ENCODE measurements at regions not wholly inside any gene's neighbourhood (a gene's known extent, or its start where the extent isn't known, plus 50 kb on each side); places are given as distances from the start of the nearest gene placed in this dataset.
"Not testable (repeated sequence)": the region's sequence is repeated elsewhere in the genome, so short reads cannot be mapped to it uniquely, and the experiment has no call there.

DNA sequence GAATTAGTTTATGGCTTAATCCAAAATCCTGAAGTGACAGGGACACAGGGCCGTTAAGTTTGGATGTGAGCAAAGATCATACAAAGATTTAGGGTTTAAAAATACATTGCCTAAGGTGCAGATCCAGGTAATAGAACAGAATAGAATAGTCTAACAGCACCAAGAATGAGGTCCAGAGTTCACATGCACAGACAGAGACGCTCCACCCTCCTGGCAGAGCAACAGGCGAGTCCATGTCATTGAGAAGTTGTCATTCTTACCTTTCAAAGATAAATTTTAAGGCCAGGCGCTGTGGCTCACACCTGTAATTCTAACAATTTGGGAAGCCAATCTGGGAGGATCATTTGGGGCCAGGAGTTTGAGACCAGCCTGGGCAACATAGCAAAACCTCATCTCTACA, 209.1 kb upstream of the AUTS2 start:
- H3K4me3 ChIP-seq (ENCODE audit: insufficient read depth, low read depth, low read length), result no peak overlapping the region
- H3K27me3 ChIP-seq (ENCODE audit: control insufficient read depth, insufficient read depth, low read length), result no peaks in the 10 kb centered on the region
- no peaks in the 10 kb centered on the region for H3K36me3 ChIP-seq (replicated peaks; ENCODE audit: control insufficient read depth, insufficient read depth, low read length)
- no peak for DNase-seq

- H3K27me3 ChIP-seq (ENCODE audit: control insufficient read depth, insufficient read depth, low read length); DNase-seq; H3K36me3 ChIP-seq (replicated peaks; ENCODE audit: control insufficient read depth, insufficient read depth, low read length); H3K4me3 ChIP-seq (ENCODE audit: insufficient read depth, low read depth, low read length): not testable (repeated sequence)
Measured at GRCh38 chr7:69393912-69394311, 204.4 kb upstream of the AUTS2 start.

- Histone ChIP-seq H3K27me3 (ENCODE audit: control insufficient read depth, insufficient read depth, low read length) (no peaks in the 10 kb centered on the region), H3K36me3 (replicated peaks; ENCODE audit: control insufficient read depth, insufficient read depth, low read length) (no peaks in the 10 kb centered on the region), H3K4me3 (ENCODE audit: insufficient read depth, low read depth, low read length) (no peak overlapping the region)
- no peak for DNase-seq
Measured at GRCh38 chr7:69395061-69395714, 203.1 kb upstream of the AUTS2 start.

DNA sequence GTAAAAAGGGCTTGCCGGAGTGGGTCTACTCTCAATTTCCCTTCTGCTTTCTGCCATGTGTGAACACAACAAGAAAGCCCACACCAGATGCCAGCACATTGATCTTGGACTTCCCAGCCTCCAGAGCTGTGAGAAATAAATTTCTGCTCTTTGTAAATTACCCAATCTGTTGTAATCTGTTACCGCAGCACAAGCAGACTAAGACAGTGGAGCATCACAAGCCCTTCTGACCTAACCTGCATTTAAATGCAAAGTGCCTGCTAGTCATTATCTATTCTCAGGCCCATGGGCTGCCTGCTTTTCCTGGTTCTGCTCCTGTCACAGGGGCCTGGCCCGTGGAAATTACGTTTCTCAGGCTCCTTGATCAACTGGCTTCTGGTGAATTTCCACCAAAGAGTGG, 199.3 kb upstream of the AUTS2 start:
- no peak for DNase-seq
- Histone ChIP-seq H3K36me3 (replicated peaks; ENCODE audit: control insufficient read depth, insufficient read depth, low read length) (no peaks in the 10 kb centered on the region), H3K4me3 (ENCODE audit: insufficient read depth, low read depth, low read length) (no peak overlapping the region), H3K27me3 (ENCODE audit: control insufficient read depth, insufficient read depth, low read length) (no peaks in the 10 kb centered on the region)

DNA sequence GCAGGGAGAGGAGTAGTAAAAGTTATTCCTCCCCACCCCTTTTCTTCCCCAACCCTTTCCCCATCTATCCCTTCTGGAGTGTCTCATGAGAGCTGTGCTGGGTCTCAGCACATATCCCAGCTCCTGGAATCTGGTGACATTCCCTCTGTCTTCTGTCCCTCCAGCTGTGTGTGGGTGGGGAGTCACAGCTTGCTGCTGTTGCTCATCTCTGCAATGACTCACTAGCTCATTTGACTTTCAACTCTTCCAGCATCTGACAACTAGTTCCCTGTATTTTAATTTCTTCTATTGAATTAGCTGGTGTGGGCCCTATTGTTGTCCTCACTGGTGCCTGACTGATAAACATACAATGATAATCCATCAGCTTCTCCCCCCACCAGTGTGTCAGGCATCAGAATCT, 198.9 kb upstream of the AUTS2 start:
- H3K4me3 ChIP-seq (ENCODE audit: insufficient read depth, low read depth, low read length), result no peak overlapping the region
- DNase-seq, result peak; percentile 67
- no peaks in the 10 kb centered on the region for H3K36me3 ChIP-seq (replicated peaks; ENCODE audit: control insufficient read depth, insufficient read depth, low read length)
- no peaks in the 10 kb centered on the region for H3K27me3 ChIP-seq (ENCODE audit: control insufficient read depth, insufficient read depth, low read length)

DNA sequence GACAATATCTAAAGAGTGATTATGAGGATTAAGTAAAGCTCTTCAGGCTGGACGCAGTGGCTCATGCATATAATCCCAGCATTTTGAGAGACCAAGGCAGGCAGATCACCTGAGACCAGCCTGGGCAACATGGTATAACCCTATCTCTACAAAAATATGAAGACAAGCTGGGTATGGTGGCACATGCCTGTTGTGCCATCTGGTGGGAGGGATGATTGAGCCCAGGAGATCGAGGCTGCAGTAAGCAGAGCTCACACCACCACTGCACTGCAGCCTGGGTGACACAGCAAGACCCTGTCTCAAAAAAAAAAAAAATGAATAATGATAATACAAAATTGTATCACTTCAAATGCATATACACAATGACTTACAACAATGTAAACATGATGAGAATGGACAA, 195.6 kb upstream of the AUTS2 start:
- Histone ChIP-seq H3K27me3 (ENCODE audit: control insufficient read depth, insufficient read depth, low read length) (no peaks in the 10 kb centered on the region), H3K4me3 (ENCODE audit: insufficient read depth, low read depth, low read length) (no peak overlapping the region), H3K36me3 (replicated peaks; ENCODE audit: control insufficient read depth, insufficient read depth, low read length) (no peaks in the 10 kb centered on the region)
- DNase-seq, result no peak

- Histone ChIP-seq H3K4me3 (ENCODE audit: insufficient read depth, low read depth, low read length) (no peak overlapping the region), H3K36me3 (replicated peaks; ENCODE audit: control insufficient read depth, insufficient read depth, low read length) (no peaks in the 10 kb centered on the region), H3K27me3 (ENCODE audit: control insufficient read depth, insufficient read depth, low read length) (no peaks in the 10 kb centered on the region)
- DNase-seq, result peak; percentile 75
Measured at GRCh38 chr7:69403169-69403568, 195.1 kb upstream of the AUTS2 start.

- Histone ChIP-seq H3K27me3 (ENCODE audit: control insufficient read depth, insufficient read depth, low read length) (no peaks in the 10 kb centered on the region), H3K4me3 (ENCODE audit: insufficient read depth, low read depth, low read length) (no peak overlapping the region), H3K36me3 (replicated peaks; ENCODE audit: control insufficient read depth, insufficient read depth, low read length) (no peaks in the 10 kb centered on the region)
- DNase-seq, result no peak
Measured at GRCh38 chr7:69411018-69411417, 187.3 kb upstream of the AUTS2 start.

GRCh38 chr7:69411466-69411865, 186.8 kb upstream of the AUTS2 start:
- no peak for DNase-seq
- Histone ChIP-seq H3K36me3 (replicated peaks; ENCODE audit: control insufficient read depth, insufficient read depth, low read length) (no peaks in the 10 kb centered on the region), H3K27me3 (ENCODE audit: control insufficient read depth, insufficient read depth, low read length) (no peaks in the 10 kb centered on the region), H3K4me3 (ENCODE audit: insufficient read depth, low read depth, low read length) (no peak overlapping the region)

GRCh38 chr7:69412331-69413146, 185.7 kb upstream of the AUTS2 start:
- H3K4me3 ChIP-seq (ENCODE audit: insufficient read depth, low read depth, low read length), result no peak overlapping the region
- H3K27me3 ChIP-seq (ENCODE audit: control insufficient read depth, insufficient read depth, low read length), result no peaks in the 10 kb centered on the region
- DNase-seq, result no peak
- no peaks in the 10 kb centered on the region for H3K36me3 ChIP-seq (replicated peaks; ENCODE audit: control insufficient read depth, insufficient read depth, low read length)

DNA sequence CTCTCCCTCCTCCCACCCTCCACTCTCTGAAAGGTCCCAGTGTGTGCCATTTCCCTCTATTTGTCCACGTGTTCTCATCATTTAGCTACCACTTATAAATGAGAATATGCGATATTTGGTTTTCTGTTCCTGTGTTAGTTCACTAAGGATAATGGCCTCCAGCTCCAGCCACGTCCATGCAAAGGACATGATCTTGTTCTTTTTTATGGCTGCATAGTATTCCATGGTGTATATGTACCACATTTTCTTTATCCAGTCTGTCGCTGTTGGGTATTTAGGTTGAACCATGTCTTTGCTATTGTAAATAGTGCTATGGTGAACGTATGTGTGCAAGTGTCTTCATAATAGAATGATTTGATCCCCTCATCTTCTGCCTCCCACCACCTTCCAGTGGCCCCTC, 183.7 kb upstream of the AUTS2 start:
- DNase-seq, result no peak
- Histone ChIP-seq H3K4me3 (ENCODE audit: insufficient read depth, low read depth, low read length) (no peak overlapping the region), H3K27me3 (ENCODE audit: control insufficient read depth, insufficient read depth, low read length) (no peaks in the 10 kb centered on the region), H3K36me3 (replicated peaks; ENCODE audit: control insufficient read depth, insufficient read depth, low read length) (no peaks in the 10 kb centered on the region)

GRCh38 chr7:69418869-69419670, 179.2 kb upstream of the AUTS2 start:
- Histone ChIP-seq H3K36me3 (replicated peaks; ENCODE audit: control insufficient read depth, insufficient read depth, low read length) (no peaks in the 10 kb centered on the region), H3K4me3 (ENCODE audit: insufficient read depth, low read depth, low read length) (no peak overlapping the region), H3K27me3 (ENCODE audit: control insufficient read depth, insufficient read depth, low read length) (no peaks in the 10 kb centered on the region)
- DNase-seq, result no peak

DNA sequence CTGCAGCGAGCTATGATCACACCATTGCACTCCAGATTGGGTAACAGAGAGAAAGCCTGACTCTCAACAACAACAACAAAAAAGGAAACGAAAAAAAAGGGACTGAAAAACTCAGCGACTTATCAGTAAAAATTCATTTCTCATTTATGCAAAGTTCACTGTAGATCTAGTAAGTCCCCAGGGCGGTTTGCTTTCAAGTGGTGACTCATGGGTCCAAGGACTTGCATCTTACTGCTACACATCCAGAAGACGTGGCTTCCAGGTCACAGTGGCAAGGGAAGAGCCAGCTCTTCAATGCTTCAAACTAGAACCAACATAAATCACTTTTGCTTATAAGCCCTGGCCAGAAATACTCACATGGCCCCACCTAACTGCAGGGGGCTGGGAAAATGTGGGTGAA, 178.3 kb upstream of the AUTS2 start:
- Histone ChIP-seq H3K4me3 (ENCODE audit: insufficient read depth, low read depth, low read length) (no peak overlapping the region), H3K36me3 (replicated peaks; ENCODE audit: control insufficient read depth, insufficient read depth, low read length) (no peaks in the 10 kb centered on the region), H3K27me3 (ENCODE audit: control insufficient read depth, insufficient read depth, low read length) (no peaks in the 10 kb centered on the region)
- no peak for DNase-seq

- no peaks in the 10 kb centered on the region for H3K36me3 ChIP-seq (replicated peaks; ENCODE audit: control insufficient read depth, insufficient read depth, low read length)
- no peaks in the 10 kb centered on the region for H3K27me3 ChIP-seq (ENCODE audit: control insufficient read depth, insufficient read depth, low read length)
- no peak overlapping the region for H3K4me3 ChIP-seq (ENCODE audit: insufficient read depth, low read depth, low read length)
- no peak for DNase-seq
Measured at GRCh38 chr7:69422574-69422985, 175.7 kb upstream of the AUTS2 start.

DNA sequence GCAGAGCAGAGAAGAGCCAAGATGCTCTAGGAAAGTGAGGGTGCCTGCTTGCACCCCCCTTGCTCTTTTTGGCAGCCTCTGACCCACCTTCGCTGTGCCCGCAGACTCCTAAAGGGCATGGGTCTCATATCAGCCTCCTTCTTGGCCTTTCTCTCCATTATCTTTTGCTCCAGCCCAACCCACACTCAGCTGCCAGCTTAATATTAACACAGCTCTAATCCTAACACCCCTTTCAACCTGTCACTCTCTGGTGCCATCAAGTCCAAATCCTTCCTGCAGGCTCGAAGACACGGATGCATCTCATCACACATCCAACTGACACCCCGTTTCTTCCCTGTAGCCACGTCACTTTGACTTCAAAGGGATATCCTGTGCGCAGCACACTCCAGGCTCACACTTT, 171.6 kb upstream of the AUTS2 start:
- Histone ChIP-seq H3K4me3 (ENCODE audit: insufficient read depth, low read depth, low read length) (no peak overlapping the region), H3K36me3 (replicated peaks; ENCODE audit: control insufficient read depth, insufficient read depth, low read length) (no peaks in the 10 kb centered on the region), H3K27me3 (ENCODE audit: control insufficient read depth, insufficient read depth, low read length) (peaks cover 7% of the 10 kb centered on the region)
- DNase-seq, result no peak
